Amygdala (tissue), 56 donors: ENCODE measurements at regions not wholly inside any gene's neighbourhood (a gene's known extent, or its start where the extent isn't known, plus 50 kb on each side); places are given as distances from the start of the nearest gene placed in this dataset.
A peak's percentile ranks its signal among the peaks of the same experiment; 100 is the strongest.

Experiments
- DNase-seq, 56 donors: peaks; one replicate each; lab custom pipeline; 2025; lab: John Stamatoyannopoulos, UW

DNA sequence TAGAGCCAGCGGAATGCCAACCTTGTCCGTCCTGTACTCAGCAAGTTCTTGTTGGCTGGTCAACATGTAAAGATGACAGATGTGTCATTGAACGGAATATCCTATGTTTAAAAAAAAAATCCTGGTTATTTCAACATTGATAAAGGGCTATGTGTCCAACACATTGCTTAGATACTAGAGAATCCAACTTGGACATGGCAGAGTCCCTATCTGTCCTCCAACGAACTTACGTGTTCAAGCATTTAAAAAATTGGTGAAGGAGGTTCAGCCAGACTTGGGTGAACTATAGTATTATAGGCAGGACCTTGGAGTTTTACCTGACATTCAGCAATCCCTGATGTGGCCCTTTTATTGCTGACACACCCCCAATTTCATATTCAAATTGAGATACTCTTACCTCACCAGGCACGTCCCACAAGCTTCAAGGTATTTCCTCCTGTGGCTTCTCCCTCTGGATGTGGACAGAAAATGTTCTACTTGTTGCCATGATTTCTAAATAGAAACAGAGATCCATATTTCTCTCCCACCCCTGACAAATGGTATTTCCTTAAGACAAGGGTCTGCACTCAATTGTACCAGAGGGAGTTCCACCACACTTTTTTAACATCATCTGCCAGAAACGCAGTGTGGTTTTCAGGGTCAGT is 207.7 kb upstream of the TPM1 start:
- DNase-seq, result no peak

DNA sequence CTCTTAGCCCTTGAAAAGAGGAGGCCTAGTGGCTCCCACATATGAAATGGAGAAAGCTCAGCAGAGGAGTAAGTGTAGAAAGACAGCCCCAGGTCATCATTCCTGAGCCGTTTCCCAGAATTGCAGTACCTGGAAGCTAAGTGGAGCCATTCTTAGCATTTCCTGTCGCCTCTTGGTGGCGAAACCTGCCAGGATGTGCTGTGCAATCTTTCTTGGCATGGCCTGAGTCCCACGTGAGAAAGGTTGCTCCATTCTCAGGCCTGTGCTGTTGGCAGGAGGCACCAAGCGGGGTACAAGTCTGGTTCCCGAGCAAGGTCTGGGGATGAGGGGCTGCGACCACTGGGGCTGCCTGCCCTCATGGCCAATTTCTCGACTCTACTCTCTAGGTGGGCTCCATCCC is 207.2 kb upstream of the TPM1 start:
- DNase-seq, result no peak

DNA sequence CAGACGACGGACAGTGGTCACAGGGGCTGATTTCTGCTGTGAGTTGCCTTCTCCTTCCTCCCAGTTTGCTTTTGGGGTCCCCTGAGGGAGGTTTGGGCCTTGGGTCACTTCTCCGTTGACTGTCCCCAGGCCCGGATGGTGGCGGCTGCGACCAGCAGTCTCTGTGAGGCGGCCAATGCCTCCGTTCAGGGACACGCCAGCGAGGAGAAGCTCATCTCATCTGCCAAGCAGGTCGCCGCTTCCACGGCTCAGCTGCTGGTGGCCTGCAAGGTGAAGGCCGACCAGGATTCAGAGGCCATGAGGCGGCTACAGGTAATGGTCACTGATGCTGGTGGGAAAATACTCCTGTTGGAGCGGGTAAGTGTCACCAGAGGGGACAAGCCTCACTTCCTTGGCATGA is 206.8 kb upstream of the TPM1 start:
- no peak for DNase-seq

GRCh38 chr15:62840526-62841268 is 201.8 kb upstream of the TPM1 start:
- DNase-seq, result no peak

DNA sequence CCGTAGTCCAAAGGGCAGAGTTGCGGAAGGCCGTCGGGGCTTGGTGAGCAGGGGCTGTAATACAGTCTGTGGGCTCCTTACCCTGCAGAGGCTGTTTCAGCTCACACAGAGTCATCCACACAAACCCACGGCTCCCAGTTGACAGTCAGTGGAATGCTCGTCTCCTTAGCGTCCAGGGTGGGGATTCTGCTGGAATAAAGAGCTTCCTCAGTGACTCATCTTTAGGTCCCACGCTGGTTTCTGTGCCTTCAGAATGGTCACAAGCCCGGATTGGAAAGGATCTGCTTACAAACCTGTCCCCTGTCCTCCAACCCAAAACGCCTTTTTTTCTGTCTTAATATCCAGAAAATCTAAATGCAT is 201.3 kb upstream of the TPM1 start:
- DNase-seq, result peak in 2 of 56 donors; percentile 9 to 17

DNA sequence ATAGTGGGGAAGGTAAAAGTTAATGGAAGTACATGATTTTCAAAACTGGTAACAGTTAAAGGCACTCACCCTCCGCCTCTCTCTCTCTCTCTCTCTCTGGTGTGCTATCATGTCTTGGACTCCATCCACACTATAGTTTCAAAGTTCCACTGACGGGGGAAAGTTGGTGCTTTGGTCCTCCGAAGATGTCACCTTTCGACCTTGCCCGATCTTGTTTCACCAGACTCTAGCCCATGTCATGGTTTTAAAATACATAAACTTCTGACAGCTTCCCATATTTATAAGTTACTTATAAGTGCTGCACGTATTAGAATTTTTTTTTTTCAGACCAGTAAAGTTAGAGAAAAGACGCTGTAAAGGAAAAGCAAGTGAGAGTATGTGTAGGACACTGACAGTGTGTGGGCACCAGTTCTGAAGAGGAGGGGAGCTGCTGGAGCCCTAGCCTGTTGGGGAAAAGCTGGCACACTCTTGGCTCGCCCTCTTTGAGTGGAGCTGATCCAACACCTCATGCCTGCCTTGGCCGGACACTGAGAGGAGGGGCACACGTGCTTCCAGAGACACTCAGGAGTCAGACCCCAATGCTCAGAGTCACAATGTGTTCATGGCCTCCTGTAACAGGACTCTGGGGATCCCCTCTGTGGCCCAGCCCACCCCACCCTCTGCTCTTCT is 200.5 kb upstream of the TPM1 start:
- DNase-seq, result peak in 2 of 56 donors; percentile 7 to 21

- DNase-seq, result no peak
Measured at GRCh38 chr15:62843311-62843710, 199.2 kb upstream of the TPM1 start.

DNA sequence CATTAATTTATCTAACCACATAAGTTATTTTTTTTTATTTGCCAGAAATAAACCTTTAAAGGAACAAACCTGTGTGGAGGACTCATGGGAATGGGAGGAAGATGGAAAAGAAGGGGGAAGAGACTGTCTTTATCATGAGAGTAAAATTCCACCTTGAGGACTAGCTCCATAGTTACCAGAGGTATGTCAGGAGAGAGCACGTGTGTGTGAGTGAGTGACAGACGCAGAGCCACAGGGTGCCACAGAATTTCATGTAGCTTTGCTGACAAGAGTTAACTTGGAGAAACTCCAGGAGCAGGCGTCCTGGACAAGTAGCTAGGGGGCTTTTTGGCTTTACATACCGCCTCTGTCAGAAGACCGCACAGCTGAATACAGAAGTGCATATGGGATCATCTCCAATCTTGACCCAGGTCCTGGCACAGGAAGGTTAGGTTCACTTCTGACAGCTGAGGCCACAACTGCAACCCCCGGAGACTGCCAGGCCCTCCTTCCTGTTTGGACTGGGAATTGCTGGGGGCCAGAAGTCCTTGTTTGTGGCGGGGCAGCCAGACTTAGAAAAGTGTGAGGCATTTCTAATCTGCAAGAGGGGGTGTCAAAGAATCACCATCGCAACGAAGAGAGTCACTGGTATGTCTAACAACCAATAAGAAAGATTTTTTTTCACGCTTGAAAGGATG is 197.8 kb upstream of the TPM1 start:
- DNase-seq, result no peak

GRCh38 chr15:62845241-62846126 is 197.1 kb upstream of the TPM1 start:
- DNase-seq, result no peak

DNA sequence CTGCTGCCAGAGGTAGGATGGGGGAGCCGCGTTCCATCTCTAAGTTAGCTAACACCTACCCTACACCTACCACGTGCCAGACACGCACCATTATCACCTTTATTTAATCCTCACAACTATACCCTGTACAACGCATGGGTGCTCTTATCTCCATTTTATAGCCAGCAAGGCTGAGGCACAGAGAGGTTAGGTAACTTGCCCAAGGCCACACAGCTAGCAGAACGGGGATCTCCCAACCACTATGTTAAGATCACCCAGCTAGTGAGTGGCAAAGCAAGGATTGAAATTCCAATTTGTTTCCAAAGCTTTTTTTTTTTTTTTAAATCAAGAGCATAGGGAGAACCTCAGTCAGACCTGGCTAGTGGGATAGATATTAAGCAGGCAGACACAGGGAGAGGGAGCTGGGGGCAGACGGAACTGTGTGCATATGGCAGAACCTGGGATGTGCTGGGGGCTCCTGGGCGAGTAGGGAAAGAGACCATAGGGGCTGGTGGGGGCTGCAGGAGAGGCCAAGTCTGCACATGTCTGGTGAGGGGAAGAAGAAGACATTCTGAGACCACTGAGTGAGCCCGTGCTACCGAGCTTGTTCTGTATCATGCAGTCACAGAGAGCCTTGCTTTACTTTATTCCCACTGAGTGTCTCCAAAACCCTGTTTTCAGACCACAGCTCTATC is 196.3 kb upstream of the TPM1 start:
- DNase-seq, result no peak

- no peak for DNase-seq
Measured at GRCh38 chr15:62846805-62847495, 195.6 kb upstream of the TPM1 start.

- peak in 48 of 56 donors; percentile 7 to 82 (median 48) for DNase-seq
Measured at GRCh38 chr15:62847900-62848489, 194.6 kb upstream of the TPM1 start.

GRCh38 chr15:62848632-62849050 is 193.9 kb upstream of the TPM1 start:
- DNase-seq, result no peak

DNA sequence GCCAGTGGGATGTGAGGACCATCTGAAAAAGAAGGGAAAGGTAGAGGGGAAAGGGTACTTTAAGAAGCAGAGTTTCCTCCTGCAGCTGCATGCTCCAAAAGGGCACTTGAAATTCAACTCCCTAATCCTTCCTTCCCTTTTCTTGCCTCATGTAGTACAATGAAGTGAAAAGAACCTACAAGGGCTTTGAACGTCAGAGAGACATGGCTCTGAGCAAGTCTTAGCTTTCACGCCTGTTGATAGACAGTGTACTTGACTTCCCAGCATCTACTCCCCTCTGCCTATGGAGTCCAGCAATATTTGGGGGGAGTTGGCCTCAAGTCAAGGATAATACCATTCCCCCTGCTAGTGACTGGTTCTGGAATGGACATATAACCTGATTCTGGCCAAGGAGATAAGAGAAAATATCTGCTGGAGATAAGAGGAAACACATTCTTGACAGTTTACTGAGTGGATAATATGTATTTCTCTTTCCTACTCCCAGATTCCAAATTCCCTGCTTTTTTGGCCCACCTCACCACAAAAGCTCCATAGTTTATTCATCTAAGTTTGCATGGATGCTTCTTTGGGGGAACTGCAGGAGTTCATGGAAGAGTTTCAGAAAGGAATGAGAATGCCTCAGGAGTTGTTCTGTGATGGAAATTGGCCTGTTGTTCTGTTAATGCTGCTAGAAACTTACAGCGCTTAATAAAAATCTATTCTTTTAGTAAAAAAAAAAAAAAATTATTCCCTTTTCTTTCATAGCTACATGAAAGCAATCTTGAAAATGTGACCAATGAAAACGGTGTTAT is 193.0 kb upstream of the TPM1 start:
- no peak for DNase-seq

DNA sequence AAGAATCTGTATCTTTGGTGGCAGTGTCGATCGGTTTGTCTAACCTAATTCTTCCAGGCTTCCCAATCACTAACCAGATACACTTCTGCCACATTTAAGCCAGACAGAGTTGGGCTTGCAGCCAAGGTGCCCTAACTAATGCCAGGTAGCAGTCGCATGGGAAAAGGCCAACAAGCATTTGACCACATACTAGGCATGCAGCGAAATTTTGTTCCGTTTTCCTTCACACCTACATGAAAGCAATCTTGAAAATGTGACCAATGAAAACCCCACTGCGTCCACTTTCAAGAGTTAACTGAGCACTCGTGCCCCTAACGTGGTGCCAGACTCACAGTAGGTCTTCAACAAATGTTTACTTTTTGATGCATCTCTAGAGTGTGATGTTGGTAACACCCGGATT is 192.2 kb upstream of the TPM1 start:
- DNase-seq, result no peak

- no peak for DNase-seq
Measured at GRCh38 chr15:62850791-62851291, 191.7 kb upstream of the TPM1 start.

GRCh38 chr15:62853114-62853840 is 189.3 kb upstream of the TPM1 start:
- DNase-seq, result peak in 5 of 56 donors; percentile 19 to 51 (median 45)
